Peyer's patch (tissue), 4 donors: ENCODE measurements at regions not wholly inside any gene's neighbourhood (a gene's known extent, or its start where the extent isn't known, plus 50 kb on each side); places are given as distances from the start of the nearest gene placed in this dataset.

ENCODE experiments used
- POLR2A ChIP-seq, 2 donors: fragments of 450-650 bp; IDR thresholded peaks; one replicate each; pipeline ENCODE4 v1.5.1; 2017; ENCODE audit warnings: antibody characterized with exemption in 2 of 2, mild to moderate bottlenecking in 2 of 2, moderate library complexity in 2 of 2
- TF ChIP-seq, protein P1 (sequence below), 6 experiments: fragments of 450-650 bp in 4 of 6; fragments of 200-600 bp in 2 of 6; sonication (generic) in 1 of 6; IDR thresholded peaks; one replicate each; pipeline ENCODE4 v1.5.1; 2017 to 2019; ENCODE audit warnings: antibody characterized with exemption in 6 of 6, mild to moderate bottlenecking in 3 of 6, moderate library complexity in 1 of 6

DNA sequence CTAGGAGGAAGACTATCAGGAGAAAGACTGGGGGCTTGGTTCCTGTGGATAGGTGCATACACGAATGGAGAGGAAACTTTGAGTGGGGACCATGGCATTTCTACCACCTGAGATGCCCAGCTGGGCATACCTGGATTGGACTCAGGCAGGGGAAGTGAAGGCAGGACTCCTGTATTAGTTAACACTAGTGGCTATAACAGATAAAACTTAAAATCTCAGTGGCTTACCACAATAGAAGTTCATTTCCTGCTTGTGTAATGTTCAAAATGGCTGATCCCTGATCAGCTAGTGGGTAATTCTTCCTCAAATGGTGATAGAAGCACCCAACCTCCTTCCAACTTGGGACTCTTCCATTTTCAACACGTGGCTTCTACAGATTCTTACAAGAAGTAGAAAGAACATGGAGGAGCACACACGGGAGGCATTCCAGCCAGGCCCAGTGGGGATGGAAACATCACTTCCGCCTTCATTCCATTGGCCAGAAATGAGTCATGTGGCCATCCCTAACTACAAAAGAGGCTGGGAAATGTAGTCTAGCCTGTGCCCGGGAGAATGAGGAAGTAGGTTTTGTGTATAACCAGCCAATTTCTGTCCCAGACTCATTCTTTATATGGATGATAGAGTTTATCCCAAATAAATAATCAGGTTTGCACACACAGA is 112.1 kb downstream of the UTP18 start:
- TF ChIP-seq, protein P1, sequence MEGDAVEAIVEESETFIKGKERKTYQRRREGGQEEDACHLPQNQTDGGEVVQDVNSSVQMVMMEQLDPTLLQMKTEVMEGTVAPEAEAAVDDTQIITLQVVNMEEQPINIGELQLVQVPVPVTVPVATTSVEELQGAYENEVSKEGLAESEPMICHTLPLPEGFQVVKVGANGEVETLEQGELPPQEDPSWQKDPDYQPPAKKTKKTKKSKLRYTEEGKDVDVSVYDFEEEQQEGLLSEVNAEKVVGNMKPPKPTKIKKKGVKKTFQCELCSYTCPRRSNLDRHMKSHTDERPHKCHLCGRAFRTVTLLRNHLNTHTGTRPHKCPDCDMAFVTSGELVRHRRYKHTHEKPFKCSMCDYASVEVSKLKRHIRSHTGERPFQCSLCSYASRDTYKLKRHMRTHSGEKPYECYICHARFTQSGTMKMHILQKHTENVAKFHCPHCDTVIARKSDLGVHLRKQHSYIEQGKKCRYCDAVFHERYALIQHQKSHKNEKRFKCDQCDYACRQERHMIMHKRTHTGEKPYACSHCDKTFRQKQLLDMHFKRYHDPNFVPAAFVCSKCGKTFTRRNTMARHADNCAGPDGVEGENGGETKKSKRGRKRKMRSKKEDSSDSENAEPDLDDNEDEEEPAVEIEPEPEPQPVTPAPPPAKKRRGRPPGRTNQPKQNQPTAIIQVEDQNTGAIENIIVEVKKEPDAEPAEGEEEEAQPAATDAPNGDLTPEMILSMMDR (IDR thresholded peaks at IDR 0.05): no peak
- TF ChIP-seq POLR2A (IDR thresholded peaks at IDR 0.05): no peak
